Neural progenitor cell (in vitro differentiated cells): ENCODE measurements at regions not wholly inside any gene's neighbourhood (a gene's known extent, or its start where the extent isn't known, plus 50 kb on each side); places are given as distances from the start of the nearest gene placed in this dataset.
"Not testable (repeated sequence)": the region's sequence is repeated elsewhere in the genome, so short reads cannot be mapped to it uniquely, and the experiment has no call there.

Experiments used
- EZH2phosphoT487 ChIP-seq: fragments of 200-600 bp; sonication (generic); IDR thresholded peaks from 2 replicates; pipeline ENCODE4 v1.6.1; 2017; ENCODE audit warnings: antibody characterized with exemption
- TF ChIP-seq, protein P1 (sequence below): fragments of 200-600 bp; sonication (generic); IDR thresholded peaks from 2 replicates; pipeline ENCODE4 v1.5.1; 2017; ENCODE audit warnings: antibody characterized with exemption, mild to moderate bottlenecking

- TF ChIP-seq, protein P1, sequence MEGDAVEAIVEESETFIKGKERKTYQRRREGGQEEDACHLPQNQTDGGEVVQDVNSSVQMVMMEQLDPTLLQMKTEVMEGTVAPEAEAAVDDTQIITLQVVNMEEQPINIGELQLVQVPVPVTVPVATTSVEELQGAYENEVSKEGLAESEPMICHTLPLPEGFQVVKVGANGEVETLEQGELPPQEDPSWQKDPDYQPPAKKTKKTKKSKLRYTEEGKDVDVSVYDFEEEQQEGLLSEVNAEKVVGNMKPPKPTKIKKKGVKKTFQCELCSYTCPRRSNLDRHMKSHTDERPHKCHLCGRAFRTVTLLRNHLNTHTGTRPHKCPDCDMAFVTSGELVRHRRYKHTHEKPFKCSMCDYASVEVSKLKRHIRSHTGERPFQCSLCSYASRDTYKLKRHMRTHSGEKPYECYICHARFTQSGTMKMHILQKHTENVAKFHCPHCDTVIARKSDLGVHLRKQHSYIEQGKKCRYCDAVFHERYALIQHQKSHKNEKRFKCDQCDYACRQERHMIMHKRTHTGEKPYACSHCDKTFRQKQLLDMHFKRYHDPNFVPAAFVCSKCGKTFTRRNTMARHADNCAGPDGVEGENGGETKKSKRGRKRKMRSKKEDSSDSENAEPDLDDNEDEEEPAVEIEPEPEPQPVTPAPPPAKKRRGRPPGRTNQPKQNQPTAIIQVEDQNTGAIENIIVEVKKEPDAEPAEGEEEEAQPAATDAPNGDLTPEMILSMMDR = not testable (repeated sequence)
- TF ChIP-seq EZH2phosphoT487 = not testable (repeated sequence)
These were observed 101.0 kb upstream of the HMX1 start for GRCh38 chr4:8972635-8973034.
